Testis (tissue), 2 donors: ENCODE measurements at regions not wholly inside any gene's neighbourhood (a gene's known extent, or its start where the extent isn't known, plus 50 kb on each side); places are given as distances from the start of the nearest gene placed in this dataset.

Experiments used
- DNase-seq: peaks from one replicate; pipeline ENCODE4 v3.0.0-alpha.2; 2019
- H3K27ac ChIP-seq, 2 donors: fragments of 200-600 bp; sonication (generic); one replicate each; pipeline ENCODE4 v1.5.1; 2019
- H3K27me3 ChIP-seq: fragments of 200-600 bp; sonication (generic); one replicate; pipeline ENCODE4 v1.5.1; 2019
- H3K36me3 ChIP-seq: fragments of 200-600 bp; sonication (generic); one replicate; pipeline ENCODE4 v1.5.1; 2017; ENCODE audit warnings: low read depth; ENCODE audit errors: missing control alignments
- H3K4me1 ChIP-seq: fragments of 200-600 bp; sonication (generic); one replicate; pipeline ENCODE4 v1.5.1; 2019
- H3K4me3 ChIP-seq, 2 donors: fragments of 200-600 bp; sonication (generic); one replicate each; pipeline ENCODE4 v1.5.1; 2017 to 2019
- H3K9me3 ChIP-seq: fragments of 200-600 bp; sonication (generic); one replicate; pipeline ENCODE4 v1.5.1; 2017
- CTCF ChIP-seq, 3 experiments: fragments of 450-650 bp in 2 of 3; fragments of 200-600 bp in 1 of 3; sonication (generic) in 1 of 3; IDR thresholded peaks; one replicate each; pipeline ENCODE4 v1.5.1; 2016 to 2019; ENCODE audit warnings: antibody characterized with exemption in 3 of 3, mild to moderate bottlenecking in 2 of 3, moderate library complexity in 1 of 3
- POLR2A ChIP-seq: fragments of 450-650 bp; IDR thresholded peaks from one replicate; pipeline ENCODE4 v1.6.1; 2017; ENCODE audit warnings: antibody characterized with exemption, mild to moderate bottlenecking, moderate library complexity
- WGBS, 2 donors: methylation state at CpG; one replicate each; pipeline ENCODE4 v1.1.5; 2018; 5-methylcytosine and 5-hydroxymethylcytosine counted together
- intact Hi-C: fragments of 100-400 bp; cut with DNase I; formaldehyde crosslinking; loops from one replicate; pipeline ENCODE4 v1.15.1; 2023; ENCODE audit warnings: low total_unique reads

GRCh38 chr12:98439981-98440581 is 75.3 kb upstream of the TMPO start:
- Histone ChIP-seq H3K4me1 (peaks cover 23% of the 10 kb centered on the region), H3K4me3 (no peak overlapping the region), H3K27me3 (no peaks in the 10 kb centered on the region), H3K9me3 (no peaks in the 10 kb centered on the region), H3K36me3 (no peaks in the 10 kb centered on the region), H3K27ac (peak overlapping the region in 1 of 2 donors; percentile 79)
- TF ChIP-seq CTCF (IDR thresholded peaks at IDR 0.05): peak in 1 of 3 experiments; percentile 6
- TF ChIP-seq POLR2A: no peak
- 22 to 33% methylated on average over 4 of the region's 4 CpGs for WGBS, 2 donors
- DNase-seq: peak; percentile 86
- intact Hi-C loops: no loop called here

GRCh38 chr12:98446060-98446459 is 69.3 kb upstream of the TMPO start:
- no peaks in the 10 kb centered on the region for H3K4me1 ChIP-seq
- DNase-seq: no peak
- H3K27ac ChIP-seq: no peak overlapping the region
- intact Hi-C loops: no loop called here
- no peaks in the 10 kb centered on the region for H3K27me3 ChIP-seq
- H3K4me3 ChIP-seq: no peak overlapping the region
- TF ChIP-seq POLR2A (no peak), CTCF (IDR thresholded peaks at IDR 0.05) (no peak)
- no peaks in the 10 kb centered on the region for H3K36me3 ChIP-seq
- whole genome bisulfite sequencing, 2 donors: 63 to 74% methylated on average over 1 of the region's 1 CpG
- no peaks in the 10 kb centered on the region for H3K9me3 ChIP-seq

GRCh38 chr12:98446682-98447081 is 68.7 kb upstream of the TMPO start:
- TF ChIP-seq CTCF (IDR thresholded peaks at IDR 0.05) (no peak), POLR2A (no peak)
- Histone ChIP-seq H3K4me3 (no peak overlapping the region), H3K9me3 (no peaks in the 10 kb centered on the region), H3K36me3 (no peaks in the 10 kb centered on the region), H3K27ac (no peak overlapping the region), H3K4me1 (no peaks in the 10 kb centered on the region), H3K27me3 (no peaks in the 10 kb centered on the region)
- DNase-seq: no peak
- WGBS, 2 donors: 49 to 52% methylated on average over 1 of the region's 1 CpG
- intact Hi-C loops: no loop called here

- no peak for DNase-seq
- Histone ChIP-seq H3K4me3 (no peak overlapping the region), H3K9me3 (no peaks in the 10 kb centered on the region), H3K36me3 (no peaks in the 10 kb centered on the region), H3K27me3 (no peaks in the 10 kb centered on the region), H3K27ac (no peak overlapping the region), H3K4me1 (no peaks in the 10 kb centered on the region)
- 87% methylated on average over 3 of the region's 3 CpGs for WGBS, 2 donors
- TF ChIP-seq CTCF (IDR thresholded peaks at IDR 0.05): no peak
- no peak for TF ChIP-seq POLR2A
- intact Hi-C loops: no loop called here
Observed at GRCh38 chr12:98449584-98449983, 65.8 kb upstream of the TMPO start.

- Histone ChIP-seq H3K4me3 (no peak overlapping the region), H3K36me3 (no peaks in the 10 kb centered on the region), H3K27me3 (no peaks in the 10 kb centered on the region), H3K27ac (no peak overlapping the region), H3K9me3 (no peaks in the 10 kb centered on the region), H3K4me1 (peaks cover 4% of the 10 kb centered on the region)
- TF ChIP-seq POLR2A (no peak), CTCF (IDR thresholded peaks at IDR 0.05) (no peak)
- DNase-seq: no peak
- intact Hi-C loops: no loop called here
- 93 to 95% methylated on average over 4 of the region's 4 CpGs for WGBS, 2 donors
Observed at GRCh38 chr12:98453070-98453469, 62.3 kb upstream of the TMPO start.
